Neural crest cell (in vitro differentiated cells): ENCODE measurements at regions not wholly inside any gene's neighbourhood (a gene's known extent, or its start where the extent isn't known, plus 50 kb on each side); places are given as distances from the start of the nearest gene placed in this dataset.

Experiments used
- DNase-seq: peaks from one replicate; pipeline ENCODE4 v3.0.0; 2021; ENCODE audit warnings: low read depth, mixed read lengths, low spot score
- H3K27ac Mint-ChIP-seq: one replicate; pipeline ENCODE4 v1.8.0; 2021; ENCODE audit warnings: mild to moderate bottlenecking, mixed read lengths; ENCODE audit not compliant: unreplicated experiment
- H3K27me3 Mint-ChIP-seq: 2 replicates; pipeline ENCODE4 v1.8.0; 2021; ENCODE audit warnings: low read depth, mild to moderate bottlenecking, mixed read lengths
- H3K36me3 Mint-ChIP-seq: 2 replicates; pipeline ENCODE4 v1.8.0; 2021; ENCODE audit warnings: low read depth, mild to moderate bottlenecking, mixed read lengths
- H3K4me1 Mint-ChIP-seq: 2 replicates; pipeline ENCODE4 v1.8.0; 2021; ENCODE audit warnings: mixed read lengths
- H3K4me3 Mint-ChIP-seq: one replicate; pipeline ENCODE4 v1.8.0; 2021; ENCODE audit warnings: mild to moderate bottlenecking, mixed read lengths
- H3K9me3 Mint-ChIP-seq: 2 replicates; pipeline ENCODE4 v1.8.0; 2021; ENCODE audit warnings: mixed read lengths
- CTCF ChIP-seq: fragments of 200-600 bp; sonication (generic); conservative IDR thresholded peaks from 2 replicates; pipeline ENCODE4 v1.5.0; 2021; ENCODE audit warnings: antibody characterized with exemption, mild to moderate bottlenecking

GRCh38 chr6:6495851-6496250 is 92.7 kb upstream of the LY86 start:
- Mint-ChIP-seq H3K4me1 (no peaks in the 10 kb centered on the region), H3K27ac (no peak overlapping the region), H3K36me3 (no peaks in the 10 kb centered on the region), H3K27me3 (no peaks in the 10 kb centered on the region), H3K9me3 (no peaks in the 10 kb centered on the region), H3K4me3 (no peak overlapping the region)
- no peak for TF ChIP-seq CTCF
- no peak for DNase-seq

DNA sequence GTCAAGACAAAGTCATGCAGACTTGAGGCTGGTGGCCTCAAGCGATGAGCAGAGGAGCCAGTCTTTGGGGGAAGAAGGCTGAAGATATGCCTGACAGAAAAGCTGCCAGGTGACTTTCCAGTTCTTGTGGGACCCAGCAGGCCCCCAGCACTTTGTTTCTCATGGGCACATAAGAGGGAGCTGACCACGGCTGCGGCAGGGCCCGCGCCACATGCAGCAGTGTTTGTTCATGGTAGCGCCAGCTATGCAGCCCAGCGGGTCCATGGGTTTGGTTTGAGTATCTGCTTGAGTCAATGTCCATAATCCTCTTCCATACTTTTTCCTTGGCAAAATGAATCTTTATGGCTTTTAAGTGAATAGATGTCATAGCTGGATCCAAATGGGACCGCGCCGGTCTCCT is 91.0 kb upstream of the LY86 start:
- Mint-ChIP-seq H3K9me3 (no peaks in the 10 kb centered on the region), H3K4me3 (no peak overlapping the region), H3K36me3 (no peaks in the 10 kb centered on the region), H3K27ac (no peak overlapping the region), H3K4me1 (no peaks in the 10 kb centered on the region), H3K27me3 (no peaks in the 10 kb centered on the region)
- DNase-seq: no peak
- TF ChIP-seq CTCF: no peak

DNA sequence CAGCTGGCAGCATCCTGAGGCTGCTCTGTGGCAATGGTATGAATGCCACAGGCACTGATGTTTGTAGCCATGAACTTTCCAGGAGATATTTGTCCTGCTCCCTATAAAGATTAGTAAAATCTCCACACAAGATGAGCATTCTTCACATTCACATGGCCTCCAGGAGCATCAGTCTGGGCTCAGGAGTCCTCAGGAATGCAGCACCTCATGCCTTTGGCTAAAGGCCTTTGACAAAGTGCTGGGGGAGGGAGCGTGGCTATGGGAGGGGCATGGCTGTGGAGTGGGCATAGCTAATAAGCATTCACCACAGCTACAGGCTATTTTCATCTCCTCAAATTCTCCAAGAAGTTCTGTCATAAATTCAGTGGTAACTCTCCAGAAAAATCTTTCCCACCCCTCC is 90.5 kb upstream of the LY86 start:
- no peak for DNase-seq
- Mint-ChIP-seq H3K4me1 (no peaks in the 10 kb centered on the region), H3K27ac (no peak overlapping the region), H3K4me3 (no peak overlapping the region), H3K9me3 (no peaks in the 10 kb centered on the region), H3K27me3 (no peaks in the 10 kb centered on the region), H3K36me3 (no peaks in the 10 kb centered on the region)
- no peak for TF ChIP-seq CTCF

DNA sequence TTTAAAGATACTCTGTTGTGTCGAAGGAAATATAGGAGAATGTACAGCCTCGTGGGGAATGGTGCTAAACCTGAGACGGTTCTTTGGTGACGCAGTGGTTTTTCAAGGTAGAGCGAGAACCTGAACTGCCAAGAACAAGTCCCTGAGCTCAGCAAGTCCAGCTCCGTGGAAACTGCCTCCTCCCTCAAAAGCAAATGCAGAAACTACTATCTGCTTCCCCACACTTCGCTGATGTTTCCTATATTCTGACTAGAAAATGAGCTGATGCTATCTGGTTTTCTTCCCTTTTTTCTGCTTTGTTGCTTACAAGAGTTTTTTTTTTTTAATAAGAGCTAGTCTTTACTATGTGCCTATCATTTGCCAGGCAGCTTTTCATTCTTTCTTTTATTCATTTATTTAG is 85.3 kb upstream of the LY86 start:
- no peak for DNase-seq
- Mint-ChIP-seq H3K4me3 (no peak overlapping the region), H3K27me3 (no peaks in the 10 kb centered on the region), H3K27ac (no peak overlapping the region), H3K9me3 (no peaks in the 10 kb centered on the region), H3K36me3 (no peaks in the 10 kb centered on the region), H3K4me1 (no peaks in the 10 kb centered on the region)
- no peak for TF ChIP-seq CTCF

GRCh38 chr6:6505111-6505510 is 83.4 kb upstream of the LY86 start:
- no peak overlapping the region for H3K27ac Mint-ChIP-seq
- H3K4me1 Mint-ChIP-seq: no peaks in the 10 kb centered on the region
- peaks cover 5% of the 10 kb centered on the region for H3K9me3 Mint-ChIP-seq
- no peak overlapping the region for H3K4me3 Mint-ChIP-seq
- DNase-seq: no peak
- H3K36me3 Mint-ChIP-seq: no peaks in the 10 kb centered on the region
- TF ChIP-seq CTCF: no peak
- H3K27me3 Mint-ChIP-seq: peaks cover 2% of the 10 kb centered on the region

DNA sequence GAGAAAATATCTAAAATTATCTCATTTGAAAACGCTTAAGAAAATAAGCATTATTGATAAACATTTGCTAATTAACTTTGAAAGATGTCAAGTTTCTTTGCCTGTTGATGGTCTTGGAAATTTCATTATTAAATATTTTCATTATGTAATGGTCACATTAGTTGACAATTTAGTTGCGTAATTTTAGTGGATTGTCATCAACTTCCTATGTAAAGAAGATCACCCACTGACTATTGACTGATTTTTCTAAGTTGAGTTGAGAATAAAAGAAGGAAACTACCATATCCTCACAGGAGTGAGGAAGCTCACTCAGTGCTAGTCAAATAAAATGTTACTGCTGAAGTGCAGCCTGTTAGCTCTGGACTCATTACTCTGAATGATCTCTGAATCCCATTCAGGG is 79.9 kb upstream of the LY86 start:
- H3K4me1 Mint-ChIP-seq: no peaks in the 10 kb centered on the region

More for the DNA sequence above, 79.9 kb upstream of the LY86 start:
- DNase-seq: no peak
- Mint-ChIP-seq H3K36me3 (no peaks in the 10 kb centered on the region), H3K27ac (no peak overlapping the region), H3K9me3 (peaks cover 7% of the 10 kb centered on the region), H3K27me3 (peaks cover 2% of the 10 kb centered on the region), H3K4me3 (no peak overlapping the region)
- TF ChIP-seq CTCF: no peak
